Stomach (tissue), 8 donors: ENCODE measurements at regions not wholly inside any gene's neighbourhood (a gene's known extent, or its start where the extent isn't known, plus 50 kb on each side); places are given as distances from the start of the nearest gene placed in this dataset.
A peak's percentile ranks its signal among the peaks of the same experiment; 100 is the strongest.
"Not testable (repeated sequence)": the region's sequence is repeated elsewhere in the genome, so short reads cannot be mapped to it uniquely, and the experiment has no call there.

Experiments used
- DNase-seq, 2 donors: peaks; one replicate each; pipeline versions ENCODE4 v3.0.0 to v3.0.0-alpha.2; 2013 to 2019
- H3K27ac ChIP-seq, 5 donors: fragments of 200-600 bp in 4 of 5; sonication (generic) in 4 of 5; one replicate each; pipeline ENCODE4 v1.5.1; 2013 to 2019; ENCODE audit warnings: mild to moderate bottlenecking in 1 of 5, moderate library complexity in 1 of 5
- H3K27me3 ChIP-seq, 3 donors: fragments of 200-600 bp; sonication (generic); one replicate each; pipeline ENCODE4 v1.5.1; 2017 to 2019; ENCODE audit warnings: mixed run types in 1 of 3
- H3K36me3 ChIP-seq, 4 donors: fragments of 200-600 bp; sonication (generic); 1 replicate in 3 of 4; 2 replicates in 1 of 4; pipeline ENCODE4 v1.5.1; 2016 to 2019
- H3K4me1 ChIP-seq, 4 donors: fragments of 200-600 bp; sonication (generic); one replicate each; pipeline ENCODE4 v1.5.1; 2016 to 2019
- H3K4me3 ChIP-seq, 4 donors: fragments of 200-600 bp; sonication (generic) in 3 of 4; one replicate each; pipeline ENCODE4 v1.5.1; 2016 to 2019; ENCODE audit warnings: mild to moderate bottlenecking in 1 of 4
- H3K9me3 ChIP-seq, 4 donors: fragments of 200-600 bp; sonication (generic); one replicate each; pipeline ENCODE4 v1.5.1; 2016 to 2019
- WGBS, 5 donors: extraction: QIAGEN DNeasy Blood & Tissue Kit in 3 of 5; methylation state at CpG; one replicate each; pipeline versions ENCODE4 v1.1.5 to v1.1.7; 2013 to 2018; 5-methylcytosine and 5-hydroxymethylcytosine counted together
- intact Hi-C: fragments of 100-400 bp; cut with DNase I; formaldehyde crosslinking; loops from one replicate; pipeline ENCODE4 v1.15.1; 2023; ENCODE audit warnings: low total_unique reads
- donor health status: healthy with polysubstance abuse.
- donor health status: Bipolar disorder and iron deficiency.
- donor health status: healthy.

- H3K9me3 ChIP-seq, H3K36me3 ChIP-seq, intact Hi-C loops, H3K27ac ChIP-seq, DNase-seq, H3K4me3 ChIP-seq: not testable (repeated sequence)
- 65 to 83% (median 76%) methylated on average over 2 of the region's 2 CpGs for WGBS, 5 donors
- Histone ChIP-seq H3K27me3 (peaks cover 22 to 61% (median 23%) of the 10 kb centered on the region in 3 donors), H3K4me1 (peaks cover 0 to 21% (median 9%) of the 10 kb centered on the region in 4 donors)
Observed at GRCh38 chr9:62862180-62862579, 1672.3 kb downstream of the SPATA31A7 start.

- H3K4me3 ChIP-seq, H3K36me3 ChIP-seq, H3K27ac ChIP-seq, intact Hi-C loops, H3K9me3 ChIP-seq: not testable (repeated sequence)
- Histone ChIP-seq H3K27me3 (peaks cover 22 to 54% (median 23%) of the 10 kb centered on the region in 3 donors), H3K4me1 (peaks cover 0 to 21% (median 9%) of the 10 kb centered on the region in 4 donors)
- 19 to 31% (median 25%) methylated on average over 4 of the region's 4 CpGs for WGBS, 5 donors
- peak; percentile 47 to 69 for DNase-seq
Observed at GRCh38 chr9:62863319-62863718, 1673.5 kb downstream of the SPATA31A7 start.

- Histone ChIP-seq H3K27me3 (peaks cover 22 to 56% (median 27%) of the 10 kb centered on the region in 3 donors), H3K4me3 (peak overlapping the region in 1 of 4 donors; percentile 16), H3K4me1 (peaks cover 0 to 21% (median 9%) of the 10 kb centered on the region in 4 donors)
- intact Hi-C loops, DNase-seq, H3K27ac ChIP-seq, H3K36me3 ChIP-seq, H3K9me3 ChIP-seq: not testable (repeated sequence)
- 66 to 74% (median 69%) methylated on average over 8 of the region's 8 CpGs for WGBS, 5 donors
Observed at GRCh38 chr9:62863867-62864266, 1674.0 kb downstream of the SPATA31A7 start.

- DNase-seq, result peak; percentile 64 to 73
- H3K9me3 ChIP-seq, H3K27ac ChIP-seq, intact Hi-C loops, H3K36me3 ChIP-seq: not testable (repeated sequence)
- H3K4me3 ChIP-seq, result peak overlapping the region; percentile 7 to 29 (median 19)
- peaks cover 22 to 56% (median 27%) of the 10 kb centered on the region in 3 donors for H3K27me3 ChIP-seq
- 13 to 18% (median 16%) methylated on average over 28 of the region's 28 CpGs for WGBS, 5 donors
- peaks cover 0 to 21% (median 9%) of the 10 kb centered on the region in 4 donors for H3K4me1 ChIP-seq
Observed at GRCh38 chr9:62864481-62865469, 1674.9 kb downstream of the SPATA31A7 start.

GRCh38 chr9:62869061-62869460, 1679.2 kb downstream of the SPATA31A7 start:
- H3K36me3 ChIP-seq, H3K27ac ChIP-seq, H3K9me3 ChIP-seq, intact Hi-C loops, H3K4me3 ChIP-seq, DNase-seq: not testable (repeated sequence)
- H3K27me3 ChIP-seq, result peaks cover 7 to 18% (median 18%) of the 10 kb centered on the region in 3 donors
- H3K4me1 ChIP-seq, result peaks cover 0 to 12% (median 6%) of the 10 kb centered on the region in 4 donors
- WGBS, 5 donors, result 58 to 75% (median 65%) methylated on average over 2 to 4 of the region's 4 CpGs

DNA sequence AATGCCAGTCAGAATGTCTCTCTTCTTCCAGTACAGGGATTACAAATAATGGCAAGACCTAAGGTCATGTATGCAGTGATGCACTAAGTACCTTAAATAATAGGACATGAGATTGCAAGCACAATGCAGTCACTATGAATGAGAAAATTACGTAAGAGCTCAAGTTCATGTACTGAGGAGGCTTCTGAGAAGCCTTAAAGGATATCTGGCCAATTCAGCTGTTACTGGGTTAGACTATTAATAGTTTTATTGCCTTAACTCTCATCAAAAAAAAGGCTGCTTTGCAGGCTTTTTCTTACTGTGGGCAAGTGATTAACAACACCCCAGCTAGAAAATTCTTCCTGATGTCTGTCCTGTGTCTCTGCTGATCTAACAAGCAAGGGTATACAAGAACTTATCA, 1681.9 kb downstream of the SPATA31A7 start:
- 59 to 77% (median 68%) methylated on average over 1 of the region's 1 CpG for WGBS, 5 donors
- H3K4me3 ChIP-seq, intact Hi-C loops, H3K4me1 ChIP-seq, H3K27ac ChIP-seq, H3K36me3 ChIP-seq, H3K9me3 ChIP-seq, DNase-seq, H3K27me3 ChIP-seq: not testable (repeated sequence)

DNA sequence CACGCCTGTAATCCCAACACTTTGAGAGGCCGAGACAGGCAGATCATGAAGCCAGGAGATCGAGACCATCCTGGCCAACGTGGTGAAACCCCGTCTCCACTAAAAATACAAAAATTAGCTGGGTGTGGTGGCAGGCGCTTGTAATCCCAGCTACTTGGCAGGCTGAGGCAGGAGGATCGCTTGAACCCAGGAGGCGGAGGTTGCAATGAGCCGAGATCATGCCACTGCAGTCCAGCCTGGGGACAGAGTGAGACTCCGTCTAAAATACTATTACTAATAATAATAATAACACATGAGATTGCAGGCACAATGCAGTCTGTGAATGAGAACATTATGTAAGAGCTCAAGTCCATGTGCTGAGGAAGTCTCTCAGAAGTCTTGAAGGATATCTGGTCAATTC, 1684.4 kb downstream of the SPATA31A7 start:
- H3K4me1 ChIP-seq, H3K4me3 ChIP-seq, H3K9me3 ChIP-seq, intact Hi-C loops, H3K36me3 ChIP-seq, H3K27me3 ChIP-seq, H3K27ac ChIP-seq, DNase-seq: not testable (repeated sequence)
- WGBS, 5 donors, result 75 to 79% (median 78%) methylated on average over 7 to 10 of the region's 10 CpGs

DNA sequence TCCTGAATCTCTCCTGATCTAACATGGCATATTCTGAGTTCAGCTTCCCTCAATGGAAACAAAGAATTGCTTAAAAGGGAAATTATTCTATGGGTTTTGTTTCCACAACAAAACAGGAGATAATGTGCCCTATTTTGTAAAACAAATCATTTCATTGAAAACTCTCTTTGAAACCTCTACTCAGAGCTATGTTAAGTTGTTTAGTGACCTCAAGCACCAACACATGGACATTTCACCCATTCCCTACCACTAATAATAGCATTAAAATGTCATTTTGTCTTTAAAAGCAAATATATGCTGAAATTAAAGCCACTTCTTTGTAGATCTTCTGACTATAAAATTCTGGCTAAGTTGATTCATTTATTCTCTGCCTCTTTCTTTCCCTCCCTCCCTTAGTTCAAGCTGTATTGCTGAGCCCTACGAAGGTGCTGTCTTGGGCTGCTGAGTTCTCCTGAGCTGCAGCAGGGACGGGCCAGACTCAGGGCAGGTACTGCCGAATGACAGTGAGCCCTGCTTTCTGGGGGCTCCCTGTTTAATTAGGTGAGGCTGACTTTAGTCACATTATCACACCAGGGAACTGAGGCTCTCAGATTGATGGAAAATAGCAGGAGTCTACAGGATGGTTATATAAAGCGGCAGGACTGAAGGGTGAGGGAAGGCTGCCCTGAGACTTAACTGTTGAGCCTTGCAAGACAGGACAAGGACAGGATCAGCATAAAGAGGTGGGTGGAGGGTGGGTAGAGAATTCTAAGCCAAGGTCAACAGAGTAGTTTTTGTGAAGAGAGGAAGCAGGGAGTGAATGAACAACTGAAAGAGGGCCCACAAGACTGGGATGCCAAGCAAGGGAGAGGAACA, 1685.1 kb downstream of the SPATA31A7 start:
- H3K4me1 ChIP-seq, H3K27ac ChIP-seq, intact Hi-C loops, H3K27me3 ChIP-seq, H3K9me3 ChIP-seq, H3K4me3 ChIP-seq, DNase-seq, H3K36me3 ChIP-seq: not testable (repeated sequence)
- 62 to 75% (median 69%) methylated on average over 4 of the region's 4 CpGs for WGBS, 5 donors

- H3K27ac ChIP-seq, DNase-seq, intact Hi-C loops: not testable (repeated sequence)
Observed at GRCh38 chr9:62877552-62877951, 1687.7 kb downstream of the SPATA31A7 start.

GRCh38 chr9:62877987-62878386, 1688.2 kb downstream of the SPATA31A7 start:
- DNase-seq, H3K27ac ChIP-seq, H3K4me3 ChIP-seq, H3K4me1 ChIP-seq, intact Hi-C loops, H3K9me3 ChIP-seq, H3K36me3 ChIP-seq: not testable (repeated sequence)
- WGBS, 5 donors, result 64 to 79% (median 74%) methylated on average over 7 of the region's 7 CpGs
- H3K27me3 ChIP-seq, result peaks cover 0 to 18% (median 0%) of the 10 kb centered on the region in 3 donors

More at GRCh38 chr9:62877552-62877951, 1687.7 kb downstream of the SPATA31A7 start:
- not testable (repeated sequence) for H3K4me3 ChIP-seq, H3K36me3 ChIP-seq, H3K4me1 ChIP-seq, H3K9me3 ChIP-seq
- H3K27me3 ChIP-seq, result peaks cover 0 to 14% (median 0%) of the 10 kb centered on the region in 3 donors

GRCh38 chr9:62880453-62880852, 1690.6 kb downstream of the SPATA31A7 start:
- H3K4me3 ChIP-seq, H3K9me3 ChIP-seq, H3K4me1 ChIP-seq, intact Hi-C loops, H3K27ac ChIP-seq, H3K36me3 ChIP-seq: not testable (repeated sequence)
- peak in 1 of 2 donors; percentile 30 for DNase-seq
- peaks cover 0 to 18% (median 0%) of the 10 kb centered on the region in 3 donors for H3K27me3 ChIP-seq
- 64 to 72% (median 68%) methylated on average over 6 of the region's 6 CpGs for WGBS, 5 donors
